ENCODE measurements at regions not wholly inside any gene's neighbourhood (a gene's known extent, or its start where the extent isn't known, plus 50 kb on each side); places are given as distances from the start of the nearest gene placed in this dataset.

DNA sequence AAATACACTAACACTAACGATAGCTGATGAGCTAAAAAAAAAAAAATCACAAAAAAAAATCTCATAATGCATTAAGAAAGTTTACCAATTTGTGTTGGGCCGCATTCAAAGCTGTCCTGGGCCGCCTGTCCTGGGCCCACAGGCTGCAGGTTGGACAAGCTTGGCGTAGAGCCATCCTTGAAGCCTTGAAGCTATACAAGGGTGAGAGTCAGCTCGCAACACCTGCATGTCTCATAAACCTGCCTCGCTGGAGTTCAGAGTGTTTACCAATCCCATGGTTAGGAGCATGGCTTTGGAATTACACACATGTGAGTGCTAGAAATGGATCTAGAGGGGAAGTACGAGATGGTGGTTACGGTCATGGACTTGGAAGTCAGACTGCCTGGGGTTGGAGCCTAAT is 453.7 kb downstream of the INSC start:
- TF ChIP-seq, protein P1, sequence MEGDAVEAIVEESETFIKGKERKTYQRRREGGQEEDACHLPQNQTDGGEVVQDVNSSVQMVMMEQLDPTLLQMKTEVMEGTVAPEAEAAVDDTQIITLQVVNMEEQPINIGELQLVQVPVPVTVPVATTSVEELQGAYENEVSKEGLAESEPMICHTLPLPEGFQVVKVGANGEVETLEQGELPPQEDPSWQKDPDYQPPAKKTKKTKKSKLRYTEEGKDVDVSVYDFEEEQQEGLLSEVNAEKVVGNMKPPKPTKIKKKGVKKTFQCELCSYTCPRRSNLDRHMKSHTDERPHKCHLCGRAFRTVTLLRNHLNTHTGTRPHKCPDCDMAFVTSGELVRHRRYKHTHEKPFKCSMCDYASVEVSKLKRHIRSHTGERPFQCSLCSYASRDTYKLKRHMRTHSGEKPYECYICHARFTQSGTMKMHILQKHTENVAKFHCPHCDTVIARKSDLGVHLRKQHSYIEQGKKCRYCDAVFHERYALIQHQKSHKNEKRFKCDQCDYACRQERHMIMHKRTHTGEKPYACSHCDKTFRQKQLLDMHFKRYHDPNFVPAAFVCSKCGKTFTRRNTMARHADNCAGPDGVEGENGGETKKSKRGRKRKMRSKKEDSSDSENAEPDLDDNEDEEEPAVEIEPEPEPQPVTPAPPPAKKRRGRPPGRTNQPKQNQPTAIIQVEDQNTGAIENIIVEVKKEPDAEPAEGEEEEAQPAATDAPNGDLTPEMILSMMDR (IDR thresholded peaks at IDR 0.05 in 2 of 3, conservative IDR thresholded peaks at IDR 0.05 in 1 of 3; ENCODE audit: borderline replicate concordance in 1 of 3, insufficient read depth in 1 of 3, low read depth in 2 of 3, low read length in 2 of 3), result no peak
- TF ChIP-seq CEBPB (IDR thresholded peaks at IDR 0.05; ENCODE audit: low read depth) (no peak), YY1 (IDR thresholded peaks at IDR 0.05; ENCODE audit: extremely low read depth, insufficient replicate concordance, low read depth, low read length) (no peak), POLR2AphosphoS5 (IDR thresholded peaks at IDR 0.05; ENCODE audit: low read depth, low read length) (no peak), EZH2phosphoT487 (IDR thresholded peaks at IDR 0.05; ENCODE audit: borderline replicate concordance) (no peak), POLR2A (IDR thresholded peaks at IDR 0.05; ENCODE audit: borderline replicate concordance, extremely low read depth, insufficient read depth, insufficient read length) (no peak), SIN3A (IDR thresholded peaks at IDR 0.05; ENCODE audit: low read depth) (no peak), EGR1 (IDR thresholded peaks at IDR 0.05; ENCODE audit: low read depth) (no peak), SP1 (IDR thresholded peaks at IDR 0.05; ENCODE audit: low read depth) (no peak), CBX3 (IDR thresholded peaks at IDR 0.05; ENCODE audit: low read depth) (no peak)
- TF ChIP-seq, protein P2, sequence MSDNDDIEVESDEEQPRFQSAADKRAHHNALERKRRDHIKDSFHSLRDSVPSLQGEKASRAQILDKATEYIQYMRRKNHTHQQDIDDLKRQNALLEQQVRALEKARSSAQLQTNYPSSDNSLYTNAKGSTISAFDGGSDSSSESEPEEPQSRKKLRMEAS (IDR thresholded peaks at IDR 0.05), result no peak
- TF ChIP-seq, protein P3, sequence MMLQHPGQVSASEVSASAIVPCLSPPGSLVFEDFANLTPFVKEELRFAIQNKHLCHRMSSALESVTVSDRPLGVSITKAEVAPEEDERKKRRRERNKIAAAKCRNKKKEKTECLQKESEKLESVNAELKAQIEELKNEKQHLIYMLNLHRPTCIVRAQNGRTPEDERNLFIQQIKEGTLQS (IDR thresholded peaks at IDR 0.05), result no peak
- TF ChIP-seq, protein P4, sequence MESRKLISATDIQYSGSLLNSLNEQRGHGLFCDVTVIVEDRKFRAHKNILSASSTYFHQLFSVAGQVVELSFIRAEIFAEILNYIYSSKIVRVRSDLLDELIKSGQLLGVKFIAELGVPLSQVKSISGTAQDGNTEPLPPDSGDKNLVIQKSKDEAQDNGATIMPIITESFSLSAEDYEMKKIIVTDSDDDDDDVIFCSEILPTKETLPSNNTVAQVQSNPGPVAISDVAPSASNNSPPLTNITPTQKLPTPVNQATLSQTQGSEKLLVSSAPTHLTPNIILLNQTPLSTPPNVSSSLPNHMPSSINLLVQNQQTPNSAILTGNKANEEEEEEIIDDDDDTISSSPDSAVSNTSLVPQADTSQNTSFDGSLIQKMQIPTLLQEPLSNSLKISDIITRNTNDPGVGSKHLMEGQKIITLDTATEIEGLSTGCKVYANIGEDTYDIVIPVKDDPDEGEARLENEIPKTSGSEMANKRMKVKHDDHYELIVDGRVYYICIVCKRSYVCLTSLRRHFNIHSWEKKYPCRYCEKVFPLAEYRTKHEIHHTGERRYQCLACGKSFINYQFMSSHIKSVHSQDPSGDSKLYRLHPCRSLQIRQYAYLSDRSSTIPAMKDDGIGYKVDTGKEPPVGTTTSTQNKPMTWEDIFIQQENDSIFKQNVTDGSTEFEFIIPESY (IDR thresholded peaks at IDR 0.05; ENCODE audit: extremely low read depth, insufficient replicate concordance, low read length), result no peak

All from HCT116 (cell line).